Uterus (tissue), 3 donors: ENCODE measurements at regions not wholly inside any gene's neighbourhood (a gene's known extent, or its start where the extent isn't known, plus 50 kb on each side); places are given as distances from the start of the nearest gene placed in this dataset.

Experiments used
- DNase-seq, 2 donors: peaks; one replicate each; pipeline ENCODE4 v3.0.0-alpha.2; 2019 to 2020
- H3K27ac ChIP-seq, 2 donors: fragments of 200-600 bp; sonication (generic); 1 replicate in 1 of 2; 2 replicates in 1 of 2; pipeline ENCODE4 v1.5.1; 2016 to 2018
- H3K27me3 ChIP-seq, 2 donors: fragments of 200-600 bp; sonication (generic); one replicate each; pipeline ENCODE4 v1.5.1; 2018 to 2019; ENCODE audit warnings: control low read depth in 1 of 2
- H3K36me3 ChIP-seq, 2 donors: fragments of 200-600 bp; sonication (generic); one replicate each; pipeline ENCODE4 v1.5.1; 2019; ENCODE audit warnings: control low read depth in 1 of 2
- H3K4me1 ChIP-seq, 2 donors: fragments of 200-600 bp; sonication (generic); one replicate each; pipeline ENCODE4 v1.5.1; 2018 to 2019; ENCODE audit warnings: control low read depth in 1 of 2
- H3K4me3 ChIP-seq, 2 donors: fragments of 200-600 bp; sonication (generic); 1 replicate in 1 of 2; 2 replicates in 1 of 2; pipeline ENCODE4 v1.5.1; 2018 to 2019; ENCODE audit warnings: mild to moderate bottlenecking in 1 of 2
- H3K9me3 ChIP-seq, 2 donors: fragments of 200-600 bp; sonication (generic); one replicate each; pipeline ENCODE4 v1.5.1; 2019; ENCODE audit warnings: control low read depth in 1 of 2
- CTCF ChIP-seq, 4 experiments: fragments of 200-600 bp in 2 of 4; fragments of 450-650 bp in 2 of 4; sonication (generic) in 2 of 4; IDR thresholded peaks; one replicate each; pipeline ENCODE4 v1.5.1; 2016 to 2019; ENCODE audit warnings: antibody characterized with exemption in 4 of 4, mild to moderate bottlenecking in 2 of 4, moderate library complexity in 1 of 4
- POLR2A ChIP-seq, 2 donors: fragments of 450-650 bp; IDR thresholded peaks; one replicate each; pipeline ENCODE4 v1.6.1; 2016; ENCODE audit warnings: antibody characterized with exemption in 2 of 2, mild to moderate bottlenecking in 1 of 2, moderate library complexity in 1 of 2
- intact Hi-C: fragments of 100-400 bp; cut with DNase I; formaldehyde crosslinking; loops from one replicate; pipeline ENCODE4 v1.15.1; 2023; ENCODE audit warnings: low total_unique reads
- donor health status: DM: yes; HTN: yes; CAD: no.

- H3K9me3 ChIP-seq = no peaks in the 10 kb centered on the region
- TF ChIP-seq POLR2A (IDR thresholded peaks at IDR 0.05) = no peak
- no peak for TF ChIP-seq CTCF (IDR thresholded peaks at IDR 0.05)
- H3K36me3 ChIP-seq = no peaks in the 10 kb centered on the region
- no peaks in the 10 kb centered on the region for H3K27me3 ChIP-seq
- intact Hi-C loops = no loop called here
- no peak for DNase-seq
- H3K4me1 ChIP-seq = no peaks in the 10 kb centered on the region
- no peak overlapping the region for H3K27ac ChIP-seq
- no peak overlapping the region for H3K4me3 ChIP-seq
Observed at GRCh38 chr13:80040981-80041317, 300.0 kb downstream of the SPRY2 start.

GRCh38 chr13:80040196-80040980, 300.5 kb downstream of the SPRY2 start:
- DNase-seq = no peak
- intact Hi-C loops = no loop called here

GRCh38 chr13:80039000-80039399, 301.9 kb downstream of the SPRY2 start:
- TF ChIP-seq CTCF (IDR thresholded peaks at IDR 0.05) = no peak
- TF ChIP-seq POLR2A (IDR thresholded peaks at IDR 0.05) = no peak
- H3K4me3 ChIP-seq = no peak overlapping the region
- intact Hi-C loops = no loop called here
- H3K9me3 ChIP-seq = no peaks in the 10 kb centered on the region
- H3K27me3 ChIP-seq = no peaks in the 10 kb centered on the region
- H3K27ac ChIP-seq = no peak overlapping the region
- no peaks in the 10 kb centered on the region for H3K36me3 ChIP-seq
- DNase-seq = no peak
- H3K4me1 ChIP-seq = no peaks in the 10 kb centered on the region

More at GRCh38 chr13:80040196-80040980, 300.5 kb downstream of the SPRY2 start:
- H3K27ac ChIP-seq = no peak overlapping the region
- no peaks in the 10 kb centered on the region for H3K27me3 ChIP-seq
- no peaks in the 10 kb centered on the region for H3K4me1 ChIP-seq
- no peaks in the 10 kb centered on the region for H3K9me3 ChIP-seq
- TF ChIP-seq CTCF (IDR thresholded peaks at IDR 0.05) = no peak
- H3K36me3 ChIP-seq = no peaks in the 10 kb centered on the region
- H3K4me3 ChIP-seq = no peak overlapping the region

- Histone ChIP-seq H3K27me3 (no peaks in the 10 kb centered on the region), H3K9me3 (no peaks in the 10 kb centered on the region), H3K4me3 (no peak overlapping the region), H3K36me3 (no peaks in the 10 kb centered on the region), H3K27ac (no peak overlapping the region), H3K4me1 (no peaks in the 10 kb centered on the region)
- TF ChIP-seq CTCF (IDR thresholded peaks at IDR 0.05) = no peak
- no peak for TF ChIP-seq POLR2A (IDR thresholded peaks at IDR 0.05)
- DNase-seq = no peak
- intact Hi-C loops = no loop called here
Observed at GRCh38 chr13:80038371-80038770, 302.6 kb downstream of the SPRY2 start.

GRCh38 chr13:80037505-80037888, 303.4 kb downstream of the SPRY2 start:
- intact Hi-C loops = no loop called here
- H3K27ac ChIP-seq = no peak overlapping the region
- TF ChIP-seq CTCF (IDR thresholded peaks at IDR 0.05) = no peak
- no peak for TF ChIP-seq POLR2A (IDR thresholded peaks at IDR 0.05)

More at GRCh38 chr13:80037505-80037888, 303.4 kb downstream of the SPRY2 start:
- no peaks in the 10 kb centered on the region for H3K27me3 ChIP-seq
- H3K4me1 ChIP-seq = no peaks in the 10 kb centered on the region
- H3K4me3 ChIP-seq = no peak overlapping the region
- DNase-seq = no peak
- no peaks in the 10 kb centered on the region for H3K36me3 ChIP-seq
- H3K9me3 ChIP-seq = no peaks in the 10 kb centered on the region
